H1 (cell line): ENCODE measurements at regions not wholly inside any gene's neighbourhood (a gene's known extent, or its start where the extent isn't known, plus 50 kb on each side); places are given as distances from the start of the nearest gene placed in this dataset.

ENCODE experiments used
- CBX8 ChIP-seq: fragments of 300-800, 300-1000 bp; sonication (generic); IDR thresholded peaks from 2 replicates; pipeline ENCODE4 v1.7.1; 2016; ENCODE audit warnings: low read depth, low read length, borderline replicate concordance
- CEBPB ChIP-seq: IDR thresholded peaks from 2 replicates; pipeline ENCODE4 v1.6.1; 2012; ENCODE audit warnings: low read depth, low read length
- CHD2 ChIP-seq: IDR thresholded peaks from 2 replicates; pipeline ENCODE4 v1.6.1; 2012; ENCODE audit warnings: low read length, improper control_type of control experiment
- CTBP2 ChIP-seq: IDR thresholded peaks from 2 replicates; pipeline ENCODE4 v1.7.0; 2011; ENCODE audit warnings: borderline replicate concordance, mild to moderate bottlenecking, moderate library complexity, mixed read lengths, low read length; ENCODE audit not compliant: insufficient read depth, insufficient read length
- EGR1 ChIP-seq: IDR thresholded peaks from 2 replicates; pipeline ENCODE4 v1.6.1; 2011; ENCODE audit warnings: low read depth, low read length, borderline replicate concordance
- GABPA ChIP-seq: IDR thresholded peaks from 2 replicates; pipeline ENCODE4 v1.6.1; 2011; ENCODE audit warnings: mild to moderate bottlenecking, low read length, moderate library complexity, borderline replicate concordance; ENCODE audit not compliant: insufficient read depth
- GTF2F1 ChIP-seq: IDR thresholded peaks from 2 replicates; pipeline ENCODE4 v1.6.1; 2012; ENCODE audit warnings: low read depth, low read length, improper control_type of control experiment, borderline replicate concordance
- JUN ChIP-seq: IDR thresholded peaks from 2 replicates; pipeline ENCODE4 v1.6.1; 2011; ENCODE audit warnings: low read depth, mild to moderate bottlenecking, improper control_type of control experiment, low read length
- POLR2A ChIP-seq, 2 experiments: IDR thresholded peaks; 1 replicate in 1 of 2; 2 replicates in 1 of 2; pipeline ENCODE4 v1.6.1; 2011; ENCODE audit warnings: low read depth in 2 of 2, low read length in 2 of 2, mild to moderate bottlenecking in 2 of 2; ENCODE audit errors: control extremely low read depth in 1 of 2
- RAD21 ChIP-seq, 2 experiments: IDR thresholded peaks in 1 of 2; conservative IDR thresholded peaks in 1 of 2; 2 replicates each; pipeline ENCODE4 v1.6.1; 2011; ENCODE audit warnings: low read depth in 2 of 2, low read length in 2 of 2, improper control_type of control experiment in 1 of 2, inconsistent platforms in 1 of 2, mild to moderate bottlenecking in 1 of 2, moderate library complexity in 1 of 2
- RFX5 ChIP-seq: IDR thresholded peaks from 2 replicates; pipeline ENCODE4 v1.6.1; 2011; ENCODE audit warnings: low read depth, low read length, improper control_type of control experiment, borderline replicate concordance
- RNF2 ChIP-seq: fragments of 200-900, 300-1000 bp; sonication (generic); IDR thresholded peaks from 2 replicates; pipeline ENCODE4 v1.7.1; 2016; ENCODE audit warnings: borderline replicate concordance, low read depth, mild to moderate bottlenecking, antibody characterized with exemption, low read length; ENCODE audit not compliant: poor library complexity, severe bottlenecking; ENCODE audit errors: missing control alignments
- SP2 ChIP-seq: IDR thresholded peaks from 2 replicates; pipeline ENCODE4 v1.6.1; 2012; ENCODE audit warnings: mild to moderate bottlenecking, low read length, inconsistent platforms
- SUZ12 ChIP-seq: fragments of 200-600 bp; sonication (generic); IDR thresholded peaks from 2 replicates; pipeline ENCODE4 v1.6.1; 2012; ENCODE audit warnings: mild to moderate bottlenecking, inconsistent platforms, low read length, moderate library complexity, mixed read lengths
- TAF7 ChIP-seq: optimal IDR thresholded peaks from 2 replicates; pipeline ENCODE3; 2011; ENCODE audit warnings: low read depth, mild to moderate bottlenecking, inconsistent platforms, low read length, moderate library complexity, borderline replicate concordance
- TEAD4 ChIP-seq: IDR thresholded peaks from 2 replicates; pipeline ENCODE4 v1.6.1; 2012; ENCODE audit warnings: low read depth, low read length, inconsistent platforms, mixed read lengths
- TF ChIP-seq, protein P1 (sequence below): IDR thresholded peaks from 2 replicates; pipeline ENCODE4 v1.6.1; 2012; ENCODE audit warnings: inconsistent platforms
- TF ChIP-seq, protein P2 (sequence below): IDR thresholded peaks from 2 replicates; pipeline ENCODE4 v1.6.1; 2012; ENCODE audit warnings: inconsistent platforms

GRCh38 chr12:77514511-77514910, 316.2 kb upstream of the NAV3 start (continued):
- TF ChIP-seq CEBPB, result no peak
- no peak for TF ChIP-seq EGR1
- TF ChIP-seq, protein P1, sequence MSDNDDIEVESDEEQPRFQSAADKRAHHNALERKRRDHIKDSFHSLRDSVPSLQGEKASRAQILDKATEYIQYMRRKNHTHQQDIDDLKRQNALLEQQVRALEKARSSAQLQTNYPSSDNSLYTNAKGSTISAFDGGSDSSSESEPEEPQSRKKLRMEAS, result no peak
- no peak for TF ChIP-seq GTF2F1
- no peak for TF ChIP-seq TEAD4
- TF ChIP-seq, protein P2, sequence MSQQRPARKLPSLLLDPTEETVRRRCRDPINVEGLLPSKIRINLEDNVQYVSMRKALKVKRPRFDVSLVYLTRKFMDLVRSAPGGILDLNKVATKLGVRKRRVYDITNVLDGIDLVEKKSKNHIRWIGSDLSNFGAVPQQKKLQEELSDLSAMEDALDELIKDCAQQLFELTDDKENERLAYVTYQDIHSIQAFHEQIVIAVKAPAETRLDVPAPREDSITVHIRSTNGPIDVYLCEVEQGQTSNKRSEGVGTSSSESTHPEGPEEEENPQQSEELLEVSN, result no peak
- no peak for TF ChIP-seq TAF7
- TF ChIP-seq RNF2, result no peak
- TF ChIP-seq SP2, result no peak
- no peak for TF ChIP-seq GABPA
- no peak for TF ChIP-seq CHD2
- TF ChIP-seq RFX5, result no peak
- no peak for TF ChIP-seq POLR2A (IDR thresholded peaks at IDR 0.05; ENCODE audit: control extremely low read depth in 1 of 2, low read depth in 2 of 2, low read length in 2 of 2)
- no peak for TF ChIP-seq RAD21 (IDR thresholded peaks at IDR 0.05 in 1 of 2, conservative IDR thresholded peaks at IDR 0.05 in 1 of 2; ENCODE audit: low read depth in 2 of 2, low read length in 2 of 2)
- TF ChIP-seq SUZ12, result no peak
- no peak for TF ChIP-seq CTBP2
- TF ChIP-seq CBX8, result no peak
- no peak for TF ChIP-seq JUN
